Keratinocyte (primary cell): ENCODE measurements at regions not wholly inside any gene's neighbourhood (a gene's known extent, or its start where the extent isn't known, plus 50 kb on each side); places are given as distances from the start of the nearest gene placed in this dataset.

Experiments used
- DNase-seq: peaks from one replicate; pipeline ENCODE4 v3.0.0-alpha.2; 2011; ENCODE audit warnings: low read depth, missing footprints, low spot score
- FAIRE-seq: peaks from 2 replicates; lab custom pipeline; 2011; peaks lifted over from hg19 to GRCh38; lab: Jason Lieb, UNC
- H2AFZ ChIP-seq: 2 replicates; pipeline ENCODE4 v1.6.0; 2012; ENCODE audit warnings: low read length, control low read depth, inconsistent platforms; ENCODE audit not compliant: control insufficient read depth
- H3K27ac ChIP-seq: 2 replicates; pipeline ENCODE4 v1.5.1; 2011; ENCODE audit warnings: low read length; ENCODE audit not compliant: control insufficient read depth, insufficient read depth
- H3K27me3 ChIP-seq: 3 replicates; pipeline ENCODE4 v1.6.0; 2011; ENCODE audit warnings: low read length; ENCODE audit not compliant: control insufficient read depth, insufficient read depth; ENCODE audit errors: extremely low read depth
- H3K36me3 ChIP-seq, 2 experiments: 2 replicates in 1 of 2; 3 replicates in 1 of 2; pipeline ENCODE4 v1.5.1; 2011; ENCODE audit warnings: low read length in 2 of 2, mild to moderate bottlenecking in 1 of 2; ENCODE audit not compliant: control insufficient read depth in 2 of 2, insufficient read depth in 2 of 2; ENCODE audit errors: extremely low read depth in 1 of 2
- H3K4me1 ChIP-seq: 3 replicates; pipeline ENCODE4 v1.5.1; 2011; ENCODE audit warnings: low read length; ENCODE audit not compliant: control insufficient read depth, insufficient read depth; ENCODE audit errors: extremely low read depth
- H3K4me2 ChIP-seq: 3 replicates; pipeline ENCODE4 v1.6.0; 2011; ENCODE audit warnings: low read depth, low read length; ENCODE audit not compliant: control insufficient read depth, insufficient read depth; ENCODE audit errors: extremely low read depth
- H3K4me3 ChIP-seq, 3 experiments: fragments of 200-600 bp in 1 of 3; sonication (generic) in 1 of 3; 2 replicates in 2 of 3; 3 replicates in 1 of 3; pipeline ENCODE4 v1.5.1; 2011 to 2016; ENCODE audit warnings: low read length in 3 of 3, mild to moderate bottlenecking in 3 of 3, control low read depth in 2 of 3, inconsistent platforms in 1 of 3, low read depth in 1 of 3, mixed read lengths in 1 of 3, mixed run types in 1 of 3, moderate library complexity in 1 of 3; ENCODE audit not compliant: control insufficient read depth in 2 of 3, insufficient read depth in 2 of 3; ENCODE audit errors: extremely low read depth in 1 of 3
- H3K79me2 ChIP-seq: 2 replicates; pipeline ENCODE4 v1.6.0; 2012; ENCODE audit warnings: low read length; ENCODE audit not compliant: control insufficient read depth, insufficient read depth
- H3K9ac ChIP-seq: 3 replicates; pipeline ENCODE4 v1.6.0; 2011; ENCODE audit warnings: low read length; ENCODE audit not compliant: control insufficient read depth, insufficient read depth; ENCODE audit errors: extremely low read depth
- H3K9me1 ChIP-seq: 3 replicates; pipeline ENCODE4 v1.6.0; 2011; ENCODE audit warnings: low read length; ENCODE audit not compliant: control insufficient read depth, insufficient read depth; ENCODE audit errors: extremely low read depth
- H3K9me3 ChIP-seq: 2 replicates; pipeline ENCODE4 v1.5.1; 2012; ENCODE audit warnings: low read depth, low read length; ENCODE audit not compliant: control insufficient read depth
- H4K20me1 ChIP-seq: 3 replicates; pipeline ENCODE4 v1.6.0; 2011; ENCODE audit warnings: low read length; ENCODE audit not compliant: control insufficient read depth, insufficient read depth; ENCODE audit errors: extremely low read depth
- CTCF ChIP-seq, 3 experiments: IDR thresholded peaks in 1 of 3; conservative IDR thresholded peaks in 1 of 3; optimal IDR thresholded peaks in 1 of 3; 2 replicates in 2 of 3; 3 replicates in 1 of 3; pipeline versions ENCODE3 to v1.5.1; 2011; ENCODE audit warnings: low read length in 3 of 3, mild to moderate bottlenecking in 3 of 3, moderate library complexity in 2 of 3, control low read depth in 1 of 3, inconsistent platforms in 1 of 3; ENCODE audit not compliant: insufficient read depth in 2 of 3; ENCODE audit errors: extremely low read depth in 1 of 3
- EZH2 ChIP-seq: IDR thresholded peaks from one replicate; pipeline ENCODE4 v1.6.1; 2012; ENCODE audit warnings: inconsistent platforms, mild to moderate bottlenecking, low read length, moderate library complexity
- dilution Hi-C: fragments of 300-500 bp; cut with MboI; formaldehyde crosslinking; loops from one replicate; pipeline ENCODE4 v1.7.0; 2020; ENCODE audit warnings: low sequenced_read_pairs; ENCODE audit not compliant: extremely low pct_ligation_motif_present

- Histone ChIP-seq H3K9ac (no peak overlapping the region), H2AFZ (no peak overlapping the region), H3K9me3 (no peaks in the 10 kb centered on the region), H3K27me3 (no peaks in the 10 kb centered on the region), H3K4me2 (no peak overlapping the region), H3K9me1 (no peaks in the 10 kb centered on the region), H3K4me3 (no peak overlapping the region), H3K36me3 (no peaks in the 10 kb centered on the region), H3K4me1 (no peaks in the 10 kb centered on the region), H3K27ac (no peak overlapping the region), H4K20me1 (no peaks in the 10 kb centered on the region), H3K79me2 (no peaks in the 10 kb centered on the region)
- TF ChIP-seq CTCF (optimal IDR thresholded peaks at IDR 0.05 in 1 of 3, IDR thresholded peaks at IDR 0.05 in 1 of 3, conservative IDR thresholded peaks at IDR 0.05 in 1 of 3; ENCODE audit: extremely low read depth in 1 of 3, insufficient read depth in 2 of 3, low read length in 3 of 3) (no peak), EZH2 (no peak)
- dilution Hi-C loops: no loop called here
- DNase-seq (no peak), FAIRE-seq (no peak)
Observed at GRCh38 chr11:109203176-109203575, 218.8 kb upstream of the C11orf87 start.

GRCh38 chr11:109205312-109205711 lies 216.7 kb upstream of the C11orf87 start:
- no peaks in the 10 kb centered on the region for H3K9me1 ChIP-seq
- H3K4me1 ChIP-seq: no peaks in the 10 kb centered on the region
- H3K27me3 ChIP-seq: no peaks in the 10 kb centered on the region
- no peaks in the 10 kb centered on the region for H3K36me3 ChIP-seq
- H3K4me3 ChIP-seq: no peak overlapping the region
- H2AFZ ChIP-seq: no peak overlapping the region
- FAIRE-seq (no peak), DNase-seq (no peak)
- no peak overlapping the region for H3K9ac ChIP-seq
- dilution Hi-C loops: no loop called here
- H3K4me2 ChIP-seq: no peak overlapping the region
- TF ChIP-seq EZH2 (no peak), CTCF (optimal IDR thresholded peaks at IDR 0.05 in 1 of 3, IDR thresholded peaks at IDR 0.05 in 1 of 3, conservative IDR thresholded peaks at IDR 0.05 in 1 of 3; ENCODE audit: extremely low read depth in 1 of 3, insufficient read depth in 2 of 3, low read length in 3 of 3) (no peak)
- H4K20me1 ChIP-seq: no peaks in the 10 kb centered on the region
- no peaks in the 10 kb centered on the region for H3K9me3 ChIP-seq
- no peaks in the 10 kb centered on the region for H3K79me2 ChIP-seq
- H3K27ac ChIP-seq: no peak overlapping the region
